Uterus (tissue), 2 donors: ENCODE measurements at regions not wholly inside any gene's neighbourhood (a gene's known extent, or its start where the extent isn't known, plus 50 kb on each side); places are given as distances from the start of the nearest gene placed in this dataset.

Experiments used
- POLR2A ChIP-seq, 2 donors: fragments of 450-650 bp; IDR thresholded peaks; one replicate each; pipeline ENCODE4 v1.6.1; 2016; ENCODE audit warnings: antibody characterized with exemption in 2 of 2, mild to moderate bottlenecking in 1 of 2, moderate library complexity in 1 of 2
- TF ChIP-seq, protein P1 (sequence below), 4 experiments: fragments of 200-600 bp in 2 of 4; fragments of 450-650 bp in 2 of 4; sonication (generic) in 2 of 4; IDR thresholded peaks; one replicate each; pipeline ENCODE4 v1.5.1; 2016 to 2019; ENCODE audit warnings: antibody characterized with exemption in 4 of 4, mild to moderate bottlenecking in 2 of 4, moderate library complexity in 1 of 4

DNA sequence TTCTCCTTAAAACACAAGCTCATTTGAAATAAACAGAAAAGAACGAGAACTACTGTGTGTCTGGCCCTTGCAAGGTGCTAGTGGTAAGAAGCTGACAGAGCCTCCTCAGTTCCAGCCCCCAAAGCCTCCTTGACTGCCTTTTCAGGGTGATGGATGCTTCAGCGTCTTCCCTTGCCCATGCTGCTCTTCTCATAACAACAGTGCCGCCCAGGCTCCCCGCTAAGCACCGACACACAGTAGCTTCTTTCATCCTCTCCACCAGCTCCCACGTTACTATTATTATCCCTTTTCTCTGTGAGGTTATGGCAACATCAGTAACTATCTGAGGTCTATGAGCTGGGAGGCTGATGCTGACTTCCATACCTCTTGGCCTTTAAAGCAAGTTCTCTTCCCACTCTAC lies 418.6 kb downstream of the TSN start:
- TF ChIP-seq, protein P1, sequence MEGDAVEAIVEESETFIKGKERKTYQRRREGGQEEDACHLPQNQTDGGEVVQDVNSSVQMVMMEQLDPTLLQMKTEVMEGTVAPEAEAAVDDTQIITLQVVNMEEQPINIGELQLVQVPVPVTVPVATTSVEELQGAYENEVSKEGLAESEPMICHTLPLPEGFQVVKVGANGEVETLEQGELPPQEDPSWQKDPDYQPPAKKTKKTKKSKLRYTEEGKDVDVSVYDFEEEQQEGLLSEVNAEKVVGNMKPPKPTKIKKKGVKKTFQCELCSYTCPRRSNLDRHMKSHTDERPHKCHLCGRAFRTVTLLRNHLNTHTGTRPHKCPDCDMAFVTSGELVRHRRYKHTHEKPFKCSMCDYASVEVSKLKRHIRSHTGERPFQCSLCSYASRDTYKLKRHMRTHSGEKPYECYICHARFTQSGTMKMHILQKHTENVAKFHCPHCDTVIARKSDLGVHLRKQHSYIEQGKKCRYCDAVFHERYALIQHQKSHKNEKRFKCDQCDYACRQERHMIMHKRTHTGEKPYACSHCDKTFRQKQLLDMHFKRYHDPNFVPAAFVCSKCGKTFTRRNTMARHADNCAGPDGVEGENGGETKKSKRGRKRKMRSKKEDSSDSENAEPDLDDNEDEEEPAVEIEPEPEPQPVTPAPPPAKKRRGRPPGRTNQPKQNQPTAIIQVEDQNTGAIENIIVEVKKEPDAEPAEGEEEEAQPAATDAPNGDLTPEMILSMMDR (IDR thresholded peaks at IDR 0.05): no peak
- TF ChIP-seq POLR2A (IDR thresholded peaks at IDR 0.05): no peak
